HUES48 (cell line): ENCODE measurements at regions not wholly inside any gene's neighbourhood (a gene's known extent, or its start where the extent isn't known, plus 50 kb on each side); places are given as distances from the start of the nearest gene placed in this dataset.

ENCODE experiments used
- H3K27ac ChIP-seq: one replicate; pipeline ENCODE4 v1.7.0; 2013; ENCODE audit warnings: low read depth, low read length, inconsistent platforms
- H3K27me3 ChIP-seq: 2 replicates; pipeline ENCODE4 v1.6.1; 2013; ENCODE audit warnings: mild to moderate bottlenecking, low read length; ENCODE audit not compliant: control insufficient read depth, insufficient read depth
- H3K36me3 ChIP-seq: 2 replicates; pipeline ENCODE4 v1.6.1; 2013; ENCODE audit warnings: low read length; ENCODE audit not compliant: control insufficient read depth, insufficient read depth
- H3K4me1 ChIP-seq: 2 replicates; pipeline ENCODE4 v1.6.1; 2013; ENCODE audit warnings: mild to moderate bottlenecking, low read length; ENCODE audit not compliant: control insufficient read depth, insufficient read depth
- H3K4me3 ChIP-seq: 2 replicates; pipeline ENCODE4 v1.5.1; 2013; ENCODE audit warnings: mild to moderate bottlenecking, low read depth, low read length
- H3K9ac ChIP-seq: 2 replicates; pipeline ENCODE4 v1.6.1; 2013; ENCODE audit warnings: mild to moderate bottlenecking, low read depth, low read length, moderate library complexity
- H3K9me3 ChIP-seq: 2 replicates; pipeline ENCODE4 v1.6.1; 2013; ENCODE audit warnings: low read length; ENCODE audit not compliant: control insufficient read depth, insufficient read depth

GRCh38 chr18:65567372-65567771 is 183.4 kb upstream of the CDH7 start:
- Histone ChIP-seq H3K36me3 (no peaks in the 10 kb centered on the region), H3K9ac (no peak overlapping the region), H3K27ac (no peak overlapping the region), H3K4me3 (no peak overlapping the region), H3K9me3 (no peaks in the 10 kb centered on the region), H3K27me3 (no peaks in the 10 kb centered on the region), H3K4me1 (no peaks in the 10 kb centered on the region)

DNA sequence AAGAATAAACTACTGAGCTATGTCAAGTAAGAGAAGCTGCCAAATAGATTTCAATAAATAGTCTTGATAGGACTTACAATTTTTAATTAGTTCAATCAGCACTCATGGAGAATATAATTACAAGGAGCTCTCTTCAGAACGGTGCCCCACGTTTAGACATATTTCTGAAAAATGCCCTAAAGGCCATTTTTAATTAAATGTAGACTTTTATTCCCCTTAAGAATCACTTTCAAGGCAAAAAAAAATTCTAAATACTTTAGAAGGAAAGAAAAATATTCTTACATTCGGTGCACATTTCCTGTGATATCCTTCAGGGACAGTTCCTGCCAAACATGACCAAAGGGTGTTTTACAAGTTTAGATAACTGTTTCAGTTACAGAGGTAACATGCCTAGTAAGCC is 202.5 kb upstream of the CDH7 start:
- Histone ChIP-seq H3K9ac (no peak overlapping the region), H3K36me3 (no peaks in the 10 kb centered on the region), H3K4me1 (no peaks in the 10 kb centered on the region), H3K4me3 (no peak overlapping the region), H3K27ac (no peak overlapping the region), H3K9me3 (no peaks in the 10 kb centered on the region), H3K27me3 (no peaks in the 10 kb centered on the region)

DNA sequence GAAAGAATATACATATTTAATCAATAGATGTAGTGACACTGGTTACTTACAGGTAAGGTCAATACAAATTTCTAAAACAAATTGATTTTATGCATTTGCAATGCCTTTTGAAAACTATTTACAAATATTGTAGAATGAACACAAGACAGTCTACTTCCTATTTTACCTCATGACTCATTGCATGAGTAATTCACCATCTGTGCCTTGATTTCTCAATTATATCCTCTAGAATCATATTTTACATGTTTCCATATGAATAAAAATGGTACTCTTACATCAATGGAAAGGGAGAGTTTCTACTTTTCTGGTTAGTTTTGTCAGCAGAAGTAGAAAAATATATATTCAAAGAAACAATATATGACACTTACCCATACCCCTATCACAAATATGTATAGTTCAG is 203.8 kb upstream of the CDH7 start:
- no peak overlapping the region for H3K4me3 ChIP-seq
- H3K9ac ChIP-seq: no peak overlapping the region
- H3K9me3 ChIP-seq: no peaks in the 10 kb centered on the region
- H3K4me1 ChIP-seq: no peaks in the 10 kb centered on the region
- no peaks in the 10 kb centered on the region for H3K27me3 ChIP-seq
- no peak overlapping the region for H3K27ac ChIP-seq
- no peaks in the 10 kb centered on the region for H3K36me3 ChIP-seq

GRCh38 chr18:65544701-65545100 is 206.1 kb upstream of the CDH7 start:
- H3K27me3 ChIP-seq: no peaks in the 10 kb centered on the region
- H3K36me3 ChIP-seq: no peaks in the 10 kb centered on the region
- H3K4me3 ChIP-seq: no peak overlapping the region
- H3K4me1 ChIP-seq: no peaks in the 10 kb centered on the region
- H3K9ac ChIP-seq: no peak overlapping the region
- H3K27ac ChIP-seq: no peak overlapping the region
- no peaks in the 10 kb centered on the region for H3K9me3 ChIP-seq

DNA sequence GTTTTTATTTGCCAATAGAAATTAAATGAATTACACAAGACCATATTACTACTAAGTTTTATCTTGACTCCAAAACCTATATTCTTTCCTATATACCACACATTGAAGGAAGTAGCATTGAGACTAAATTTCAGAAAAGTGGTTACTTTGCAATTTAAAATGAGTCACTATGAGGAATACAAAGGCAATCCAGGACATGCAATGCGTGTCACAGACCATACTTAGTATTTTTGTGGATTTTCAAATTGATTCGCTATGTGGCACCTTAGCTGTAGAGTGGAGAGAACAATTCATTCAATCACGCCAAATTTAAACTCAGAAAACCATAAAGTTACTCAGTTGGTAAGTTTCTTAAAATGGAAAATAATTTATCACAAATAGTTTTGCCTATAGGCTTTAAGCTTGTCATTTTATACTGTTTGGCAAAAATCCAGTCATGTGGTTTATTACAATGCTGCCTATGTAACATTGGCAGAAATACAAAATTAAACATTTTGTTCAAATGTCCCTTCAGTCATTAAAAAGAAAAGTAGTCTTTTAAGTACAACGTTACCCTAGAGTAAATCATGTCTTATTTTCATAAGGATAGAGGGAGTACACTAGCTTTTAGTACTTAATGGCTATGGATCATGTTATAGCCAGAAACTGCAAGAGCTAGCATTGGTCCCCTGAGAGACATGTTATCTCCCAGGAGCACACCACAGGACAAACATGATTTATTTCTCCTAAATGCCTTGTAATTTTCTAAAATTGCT is 222.8 kb upstream of the CDH7 start:
- H3K27ac ChIP-seq: no peak overlapping the region
- H3K27me3 ChIP-seq: no peaks in the 10 kb centered on the region
- no peaks in the 10 kb centered on the region for H3K36me3 ChIP-seq
- no peaks in the 10 kb centered on the region for H3K9me3 ChIP-seq
- H3K9ac ChIP-seq: no peak overlapping the region
- H3K4me3 ChIP-seq: no peak overlapping the region
- no peaks in the 10 kb centered on the region for H3K4me1 ChIP-seq

DNA sequence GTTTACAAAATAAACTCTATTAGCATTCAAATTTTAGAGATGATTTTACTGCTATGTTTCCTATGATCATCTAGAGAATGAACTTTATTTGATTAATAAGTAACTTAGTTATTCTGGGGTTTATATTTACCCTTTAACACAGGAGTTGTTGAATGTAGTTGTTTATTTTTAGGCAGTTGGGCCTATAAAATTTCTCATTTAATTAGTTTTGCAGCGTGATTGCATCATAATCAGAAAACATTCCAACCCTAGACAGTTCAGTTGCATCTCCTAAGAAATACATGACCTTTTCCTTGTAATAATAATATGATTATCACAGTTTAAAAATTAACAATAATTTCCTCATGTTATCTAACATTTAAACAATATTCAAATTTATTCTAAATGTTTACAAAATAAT is 224.7 kb upstream of the CDH7 start:
- Histone ChIP-seq H3K9ac (no peak overlapping the region), H3K4me3 (no peak overlapping the region), H3K4me1 (no peaks in the 10 kb centered on the region), H3K36me3 (no peaks in the 10 kb centered on the region), H3K27ac (no peak overlapping the region), H3K27me3 (no peaks in the 10 kb centered on the region), H3K9me3 (no peaks in the 10 kb centered on the region)

GRCh38 chr18:65523461-65523860 is 227.4 kb upstream of the CDH7 start:
- Histone ChIP-seq H3K4me3 (no peak overlapping the region), H3K27ac (no peak overlapping the region), H3K27me3 (no peaks in the 10 kb centered on the region), H3K36me3 (no peaks in the 10 kb centered on the region), H3K4me1 (no peaks in the 10 kb centered on the region), H3K9me3 (no peaks in the 10 kb centered on the region), H3K9ac (no peak overlapping the region)

- no peak overlapping the region for H3K27ac ChIP-seq
- H3K9ac ChIP-seq: no peak overlapping the region
- H3K9me3 ChIP-seq: no peaks in the 10 kb centered on the region
- no peak overlapping the region for H3K4me3 ChIP-seq
- H3K4me1 ChIP-seq: no peaks in the 10 kb centered on the region
- H3K27me3 ChIP-seq: no peaks in the 10 kb centered on the region
- H3K36me3 ChIP-seq: no peaks in the 10 kb centered on the region
Observed at GRCh38 chr18:65522907-65523306, 227.9 kb upstream of the CDH7 start.

DNA sequence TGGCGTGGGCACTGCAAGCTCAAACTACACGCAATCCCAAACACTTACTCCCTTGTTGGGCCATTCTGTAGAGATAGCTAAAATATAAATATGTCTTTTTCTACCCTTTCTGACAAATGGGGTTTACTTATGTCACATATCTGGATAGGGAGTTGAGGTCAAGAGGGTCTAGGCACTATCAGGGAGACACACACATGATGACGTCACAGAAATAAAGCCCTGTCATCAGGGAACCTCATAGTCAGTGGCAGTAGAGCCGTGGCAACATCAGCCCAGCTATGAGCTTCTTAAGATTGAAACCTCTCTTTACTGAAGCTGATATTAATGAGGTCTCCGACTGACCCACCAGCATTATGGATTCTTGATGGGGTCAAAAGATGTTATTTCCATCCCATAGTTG is 234.6 kb upstream of the CDH7 start:
- no peaks in the 10 kb centered on the region for H3K27me3 ChIP-seq
- no peak overlapping the region for H3K27ac ChIP-seq
- no peak overlapping the region for H3K4me3 ChIP-seq
- no peaks in the 10 kb centered on the region for H3K9me3 ChIP-seq
- H3K4me1 ChIP-seq: no peaks in the 10 kb centered on the region
- H3K36me3 ChIP-seq: no peaks in the 10 kb centered on the region
- no peak overlapping the region for H3K9ac ChIP-seq

- Histone ChIP-seq H3K36me3 (no peaks in the 10 kb centered on the region), H3K27ac (no peak overlapping the region), H3K27me3 (no peaks in the 10 kb centered on the region), H3K9ac (no peak overlapping the region), H3K4me1 (peaks cover 4% of the 10 kb centered on the region; the same call in 1 of the 2 replicates), H3K4me3 (no peak overlapping the region), H3K9me3 (no peaks in the 10 kb centered on the region)
Observed at GRCh38 chr18:65498605-65499004, 252.2 kb upstream of the CDH7 start.

DNA sequence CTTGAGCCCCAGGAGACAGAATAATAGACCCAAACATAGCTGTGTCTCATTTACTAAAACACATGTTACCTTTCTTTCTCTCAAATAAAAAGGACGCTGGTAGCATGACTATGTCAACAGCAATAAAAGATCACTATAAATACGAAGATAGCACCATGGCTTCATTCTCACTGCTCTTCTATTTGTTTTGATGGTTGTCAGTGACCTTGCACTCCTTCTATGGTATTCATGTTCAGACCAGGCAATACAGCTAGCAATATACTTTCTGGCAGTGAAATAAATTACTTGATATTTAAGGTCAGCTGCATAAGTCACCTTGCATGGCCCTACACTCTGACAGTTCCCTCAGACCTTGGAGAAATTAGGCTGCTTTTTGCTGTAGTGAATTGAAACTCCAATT is 263.2 kb upstream of the CDH7 start:
- no peaks in the 10 kb centered on the region for H3K27me3 ChIP-seq
- H3K27ac ChIP-seq: no peak overlapping the region
- no peak overlapping the region for H3K4me3 ChIP-seq
- no peaks in the 10 kb centered on the region for H3K9me3 ChIP-seq
- no peaks in the 10 kb centered on the region for H3K36me3 ChIP-seq
- H3K9ac ChIP-seq: no peak overlapping the region
- no peaks in the 10 kb centered on the region for H3K4me1 ChIP-seq
